Coronary artery (tissue), 2 donors: ENCODE measurements at regions not wholly inside any gene's neighbourhood (a gene's known extent, or its start where the extent isn't known, plus 50 kb on each side); places are given as distances from the start of the nearest gene placed in this dataset.

Experiments used
- DNase-seq: peaks from one replicate; pipeline ENCODE4 v3.0.0-alpha.2; 2017; ENCODE audit warnings: low spot score
- H3K27ac ChIP-seq, 2 donors: fragments of 200-600 bp; sonication (generic); one replicate each; pipeline ENCODE4 v1.5.1; 2016 to 2019
- H3K4me3 ChIP-seq: fragments of 200-600 bp; sonication (generic); 2 replicates; pipeline ENCODE4 v1.5.1; 2016; ENCODE audit warnings: mild to moderate bottlenecking, moderate library complexity
- TF ChIP-seq, protein P1 (sequence below): fragments of 200-600 bp; sonication (generic); IDR thresholded peaks from one replicate; pipeline ENCODE4 v1.5.1; 2019; ENCODE audit warnings: antibody characterized with exemption

GRCh38 chr15:95018888-95019545, 787.7 kb downstream of the MCTP2 start:
- Histone ChIP-seq H3K4me3 (no peak overlapping the region), H3K27ac (no peak overlapping the region)
- TF ChIP-seq, protein P1, sequence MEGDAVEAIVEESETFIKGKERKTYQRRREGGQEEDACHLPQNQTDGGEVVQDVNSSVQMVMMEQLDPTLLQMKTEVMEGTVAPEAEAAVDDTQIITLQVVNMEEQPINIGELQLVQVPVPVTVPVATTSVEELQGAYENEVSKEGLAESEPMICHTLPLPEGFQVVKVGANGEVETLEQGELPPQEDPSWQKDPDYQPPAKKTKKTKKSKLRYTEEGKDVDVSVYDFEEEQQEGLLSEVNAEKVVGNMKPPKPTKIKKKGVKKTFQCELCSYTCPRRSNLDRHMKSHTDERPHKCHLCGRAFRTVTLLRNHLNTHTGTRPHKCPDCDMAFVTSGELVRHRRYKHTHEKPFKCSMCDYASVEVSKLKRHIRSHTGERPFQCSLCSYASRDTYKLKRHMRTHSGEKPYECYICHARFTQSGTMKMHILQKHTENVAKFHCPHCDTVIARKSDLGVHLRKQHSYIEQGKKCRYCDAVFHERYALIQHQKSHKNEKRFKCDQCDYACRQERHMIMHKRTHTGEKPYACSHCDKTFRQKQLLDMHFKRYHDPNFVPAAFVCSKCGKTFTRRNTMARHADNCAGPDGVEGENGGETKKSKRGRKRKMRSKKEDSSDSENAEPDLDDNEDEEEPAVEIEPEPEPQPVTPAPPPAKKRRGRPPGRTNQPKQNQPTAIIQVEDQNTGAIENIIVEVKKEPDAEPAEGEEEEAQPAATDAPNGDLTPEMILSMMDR: no peak
- no peak for DNase-seq

- no peak for DNase-seq
- TF ChIP-seq, protein P1: no peak
- Histone ChIP-seq H3K4me3 (no peak overlapping the region), H3K27ac (no peak overlapping the region)
Measured at GRCh38 chr15:95019907-95020306, 788.5 kb downstream of the MCTP2 start.

DNA sequence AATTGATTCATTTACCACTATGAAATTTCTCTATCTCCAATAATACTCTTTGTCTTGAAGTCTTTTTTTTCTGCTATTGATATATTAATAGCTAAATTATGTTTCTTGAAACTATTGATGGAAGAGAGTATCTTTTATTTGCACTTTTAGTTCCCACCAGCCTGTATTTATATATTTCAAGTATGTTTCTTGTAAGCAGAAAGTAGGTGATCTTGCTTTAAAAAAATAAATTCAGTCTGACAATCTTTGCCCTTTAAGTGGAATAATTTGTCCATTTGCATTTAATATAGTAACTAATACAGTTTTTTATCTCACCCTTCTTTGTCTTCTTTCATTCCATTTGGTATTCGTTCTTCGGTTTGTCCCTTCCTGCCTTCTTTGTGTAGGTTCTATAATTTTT, 790.5 kb downstream of the MCTP2 start:
- TF ChIP-seq, protein P1: no peak
- H3K4me3 ChIP-seq: no peak overlapping the region
- H3K27ac ChIP-seq: no peak overlapping the region
- no peak for DNase-seq

- TF ChIP-seq, protein P1: no peak
- no peak for DNase-seq
- Histone ChIP-seq H3K27ac (no peak overlapping the region), H3K4me3 (no peak overlapping the region)
Measured at GRCh38 chr15:95024351-95024750, 793.0 kb downstream of the MCTP2 start.

DNA sequence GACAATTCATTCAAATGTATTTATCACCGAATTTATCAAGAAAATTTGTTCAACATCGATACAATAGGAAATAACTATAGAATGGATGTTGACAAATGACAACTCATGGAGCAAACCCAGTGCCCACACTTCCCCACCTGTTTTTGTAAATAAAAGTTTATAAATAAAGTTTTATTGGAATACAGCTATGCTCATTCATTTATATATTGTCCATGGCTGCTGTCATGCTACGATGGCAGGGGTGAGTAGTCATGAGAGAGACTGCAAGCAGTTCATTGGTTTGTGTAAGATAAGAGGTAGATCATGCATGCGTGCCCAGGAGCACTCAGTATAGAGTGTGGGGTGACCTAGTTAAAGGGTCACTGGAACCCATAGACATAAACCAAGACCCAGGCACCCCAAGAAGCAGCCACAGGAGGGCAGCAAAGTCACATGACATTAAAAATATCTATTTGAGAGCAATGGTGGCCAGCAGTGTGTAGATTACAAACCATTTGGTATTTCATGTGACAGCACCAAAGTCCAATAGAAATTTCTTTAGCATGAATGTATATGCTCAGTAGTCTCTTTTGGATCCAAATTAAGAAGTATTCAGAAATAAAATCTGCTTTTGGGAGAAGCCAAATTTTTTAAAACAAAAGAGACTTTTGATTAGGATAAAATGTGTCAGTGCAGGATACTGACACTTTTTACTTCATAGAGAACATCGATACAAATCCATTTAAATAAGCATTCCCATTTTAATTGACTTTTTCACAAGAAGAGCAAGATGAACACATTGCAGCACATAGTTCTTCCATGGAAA, 794.8 kb downstream of the MCTP2 start:
- no peak overlapping the region for H3K27ac ChIP-seq
- no peak for DNase-seq
- TF ChIP-seq, protein P1: peak; percentile 27
- H3K4me3 ChIP-seq: no peak overlapping the region

- no peak overlapping the region for H3K4me3 ChIP-seq
- no peak overlapping the region for H3K27ac ChIP-seq
- no peak for DNase-seq
- TF ChIP-seq, protein P1: no peak
Measured at GRCh38 chr15:95027981-95028380, 796.6 kb downstream of the MCTP2 start.

DNA sequence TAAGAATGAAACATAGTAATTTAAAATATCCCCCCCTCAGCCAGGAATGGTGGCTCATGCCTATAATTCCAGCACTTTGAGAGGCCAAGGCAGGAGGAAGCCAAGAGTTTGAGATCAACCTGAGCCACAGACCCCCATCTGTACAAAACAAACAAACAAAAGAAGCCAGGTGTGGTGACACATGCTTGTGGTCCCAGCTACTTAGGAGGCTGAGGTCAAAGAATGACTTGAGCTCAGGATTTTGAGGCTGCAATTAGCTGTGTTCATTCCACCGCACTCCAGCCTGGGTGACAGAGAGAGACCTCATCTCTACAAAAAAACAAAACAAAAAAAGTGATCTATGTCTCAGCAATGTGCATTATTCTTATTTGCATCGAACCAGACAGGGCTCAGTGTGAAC, 800.8 kb downstream of the MCTP2 start:
- H3K4me3 ChIP-seq: no peak overlapping the region
- no peak for DNase-seq

More for the DNA sequence above, 800.8 kb downstream of the MCTP2 start:
- TF ChIP-seq, protein P1: no peak
- no peak overlapping the region for H3K27ac ChIP-seq
